ENCODE measurements at regions not wholly inside any gene's neighbourhood (a gene's known extent, or its start where the extent isn't known, plus 50 kb on each side); places are given as distances from the start of the nearest gene placed in this dataset.

DNA sequence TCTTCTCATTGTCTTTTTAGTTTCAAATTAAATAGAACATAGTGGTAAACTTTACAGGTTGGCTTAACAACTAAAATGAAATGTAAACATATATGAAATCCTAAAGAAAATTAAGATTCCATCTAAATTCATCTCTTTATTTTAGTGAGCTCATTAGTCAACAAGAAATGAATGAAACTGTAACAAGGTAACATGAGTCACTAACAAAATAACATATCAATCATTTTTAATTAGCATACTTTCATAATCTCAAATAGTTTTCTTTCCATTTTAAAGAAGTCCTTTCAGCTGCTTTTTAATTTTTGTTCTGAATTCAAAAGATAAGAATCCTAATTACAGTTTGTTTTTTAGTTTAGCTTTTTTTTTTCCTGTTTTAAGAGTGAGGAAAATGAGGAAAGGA lies 688.6 kb upstream of the TENM4 start:
- no peak for DNase-seq (ENCODE audit: insufficient read length, low spot score)
- FAIRE-seq: no peak
- TF ChIP-seq, protein P1, sequence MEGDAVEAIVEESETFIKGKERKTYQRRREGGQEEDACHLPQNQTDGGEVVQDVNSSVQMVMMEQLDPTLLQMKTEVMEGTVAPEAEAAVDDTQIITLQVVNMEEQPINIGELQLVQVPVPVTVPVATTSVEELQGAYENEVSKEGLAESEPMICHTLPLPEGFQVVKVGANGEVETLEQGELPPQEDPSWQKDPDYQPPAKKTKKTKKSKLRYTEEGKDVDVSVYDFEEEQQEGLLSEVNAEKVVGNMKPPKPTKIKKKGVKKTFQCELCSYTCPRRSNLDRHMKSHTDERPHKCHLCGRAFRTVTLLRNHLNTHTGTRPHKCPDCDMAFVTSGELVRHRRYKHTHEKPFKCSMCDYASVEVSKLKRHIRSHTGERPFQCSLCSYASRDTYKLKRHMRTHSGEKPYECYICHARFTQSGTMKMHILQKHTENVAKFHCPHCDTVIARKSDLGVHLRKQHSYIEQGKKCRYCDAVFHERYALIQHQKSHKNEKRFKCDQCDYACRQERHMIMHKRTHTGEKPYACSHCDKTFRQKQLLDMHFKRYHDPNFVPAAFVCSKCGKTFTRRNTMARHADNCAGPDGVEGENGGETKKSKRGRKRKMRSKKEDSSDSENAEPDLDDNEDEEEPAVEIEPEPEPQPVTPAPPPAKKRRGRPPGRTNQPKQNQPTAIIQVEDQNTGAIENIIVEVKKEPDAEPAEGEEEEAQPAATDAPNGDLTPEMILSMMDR (IDR thresholded peaks at IDR 0.05; ENCODE audit: insufficient read depth, missing control alignments): no peak

DNA sequence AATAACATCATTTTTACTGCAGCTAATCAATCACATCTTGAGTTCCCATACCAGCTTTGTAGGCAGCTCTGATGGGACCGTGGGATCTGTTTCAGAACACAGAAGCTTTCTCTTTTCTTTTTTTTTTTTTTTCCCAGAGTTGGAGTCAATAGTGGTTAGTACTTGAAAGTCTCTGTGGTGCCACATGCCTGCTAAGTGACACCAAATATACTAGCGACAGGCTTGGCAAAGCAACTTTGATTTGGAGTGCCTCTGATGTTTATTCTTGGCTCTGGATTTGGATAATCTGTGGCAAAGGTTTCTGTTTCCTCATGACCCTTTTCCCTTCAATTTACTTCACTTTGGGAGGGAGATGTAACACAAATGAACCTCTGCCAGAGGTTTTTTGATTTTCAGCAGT lies 681.4 kb upstream of the TENM4 start:
- TF ChIP-seq, protein P1 (IDR thresholded peaks at IDR 0.05; ENCODE audit: insufficient read depth, missing control alignments): no peak
- no peak for FAIRE-seq
- DNase-seq (ENCODE audit: insufficient read length, low spot score): no peak

DNA sequence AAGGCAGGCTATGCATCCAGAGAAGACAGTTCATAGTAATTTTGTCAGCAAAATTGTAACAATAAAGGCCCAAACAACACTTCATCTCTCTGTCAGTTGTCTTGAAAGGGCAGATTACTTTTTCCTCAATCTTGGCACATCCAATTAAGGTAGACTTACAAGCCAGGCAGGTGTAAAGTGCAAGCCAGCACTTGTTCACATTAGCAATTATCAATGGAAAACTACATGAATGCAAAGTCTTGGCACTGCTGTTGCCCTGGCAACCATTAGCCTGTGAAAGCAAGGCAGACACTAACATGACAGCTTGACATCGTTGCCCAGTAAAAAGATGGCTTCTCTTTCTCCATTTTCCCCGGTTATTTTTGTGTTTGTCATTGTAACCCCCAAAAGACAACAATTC lies 677.2 kb upstream of the TENM4 start:
- DNase-seq (ENCODE audit: insufficient read length, low spot score): no peak
- TF ChIP-seq, protein P1 (IDR thresholded peaks at IDR 0.05; ENCODE audit: insufficient read depth, missing control alignments): no peak
- no peak for FAIRE-seq

DNA sequence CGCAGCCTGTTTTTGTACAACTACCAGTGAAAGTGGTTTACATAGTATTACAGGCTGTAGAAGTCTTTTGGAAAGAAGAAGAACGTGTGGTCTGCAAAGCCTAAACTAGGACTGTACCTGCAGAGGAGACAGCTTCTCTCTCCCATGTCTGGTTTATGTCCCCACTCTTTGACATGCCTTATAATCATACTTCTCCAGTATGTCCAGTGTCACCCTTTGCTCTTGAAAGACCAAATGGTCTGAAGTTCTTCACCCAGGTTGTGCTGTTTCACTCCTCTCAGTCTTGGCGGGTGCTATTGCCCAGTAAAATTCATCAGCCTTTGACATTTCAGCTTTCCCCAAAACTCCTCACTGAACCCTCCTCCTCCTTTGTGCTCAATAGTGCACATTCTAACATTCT lies 676.0 kb upstream of the TENM4 start:
- DNase-seq (ENCODE audit: insufficient read length, low spot score): no peak
- FAIRE-seq: no peak
- TF ChIP-seq, protein P1 (IDR thresholded peaks at IDR 0.05; ENCODE audit: insufficient read depth, missing control alignments): no peak

DNA sequence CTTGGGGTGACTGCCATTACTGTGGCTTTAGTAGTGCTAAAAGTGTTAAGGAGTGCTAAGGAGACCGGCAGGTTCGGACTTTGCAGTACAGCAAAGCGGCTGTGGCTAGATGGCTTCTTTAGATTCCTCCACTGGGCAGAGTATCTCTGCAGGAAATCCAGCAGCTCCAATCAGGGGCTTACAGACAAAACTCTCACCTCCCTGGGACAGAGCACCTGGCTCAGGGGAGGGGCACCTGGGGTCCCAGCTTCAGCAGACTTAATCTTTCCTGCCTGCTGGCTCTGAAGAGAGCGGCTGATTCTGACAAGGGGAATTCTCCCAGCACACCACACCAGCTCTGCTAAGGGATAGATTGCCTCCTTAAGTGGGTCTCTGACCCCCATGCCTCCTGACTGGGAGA lies 668.8 kb upstream of the TENM4 start:
- TF ChIP-seq, protein P1 (IDR thresholded peaks at IDR 0.05; ENCODE audit: insufficient read depth, missing control alignments): no peak
- FAIRE-seq (no peak), DNase-seq (ENCODE audit: insufficient read length, low spot score) (no peak)

DNA sequence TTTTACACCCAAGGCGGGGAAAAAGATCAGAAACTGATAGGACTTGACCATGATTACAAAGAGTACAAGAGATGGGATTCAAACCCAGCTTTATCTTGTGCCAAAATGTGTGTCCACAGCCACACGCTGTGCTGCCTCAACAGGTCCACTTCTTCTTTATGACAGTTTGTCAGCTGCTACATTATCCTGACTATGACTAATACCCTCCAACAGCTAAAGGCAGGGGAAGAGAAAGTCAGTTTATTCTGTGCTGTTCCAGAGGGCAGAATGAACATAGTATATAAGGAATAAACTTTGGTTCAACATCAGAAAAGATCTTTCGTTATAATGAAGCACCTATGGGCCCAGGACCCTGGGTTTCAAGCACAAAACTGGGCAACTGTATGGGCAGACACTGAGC lies 668.2 kb upstream of the TENM4 start:
- TF ChIP-seq, protein P1 (IDR thresholded peaks at IDR 0.05; ENCODE audit: insufficient read depth, missing control alignments): no peak
- FAIRE-seq: no peak
- no peak for DNase-seq (ENCODE audit: insufficient read length, low spot score)

DNA sequence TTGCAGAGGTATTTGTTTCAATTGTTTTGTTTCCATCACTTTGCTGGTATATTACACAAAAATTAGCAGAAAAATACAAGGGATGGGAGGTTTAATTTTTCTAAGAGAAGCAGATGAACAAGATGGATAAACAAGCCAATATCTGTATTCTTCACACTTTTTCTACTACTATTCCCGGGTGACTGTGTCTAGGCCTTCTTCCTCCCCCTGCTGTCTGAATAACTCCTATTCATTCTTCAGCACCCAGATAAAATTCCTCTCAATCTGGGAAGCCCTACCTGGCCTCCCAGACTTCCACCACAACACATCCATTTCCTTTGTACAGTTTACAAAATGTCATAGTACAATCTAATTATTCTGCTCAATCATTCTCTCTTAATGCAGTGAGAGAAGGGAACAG lies 666.6 kb upstream of the TENM4 start:
- DNase-seq (ENCODE audit: insufficient read length, low spot score) (no peak), FAIRE-seq (no peak)
- TF ChIP-seq, protein P1 (IDR thresholded peaks at IDR 0.05; ENCODE audit: insufficient read depth, missing control alignments): no peak
